ENCODE measurements at regions not wholly inside any gene's neighbourhood (a gene's known extent, or its start where the extent isn't known, plus 50 kb on each side); places are given as distances from the start of the nearest gene placed in this dataset.
"Not testable (repeated sequence)": the region's sequence is repeated elsewhere in the genome, so short reads cannot be mapped to it uniquely, and the experiment has no call there.

- Histone ChIP-seq H3K9me3 (no peaks in the 10 kb centered on the region), H3K27me3 (replicated peaks in 1 of 2; ENCODE audit: control insufficient read depth in 2 of 2, extremely low read depth in 1 of 2, insufficient read depth in 2 of 2, low read length in 1 of 2) (no peaks in the 10 kb centered on the region), H3K4me3 (ENCODE audit: control insufficient read depth in 1 of 2, extremely low read depth in 1 of 2, low read length in 1 of 2) (no peak overlapping the region), H3K36me3 (ENCODE audit: control insufficient read depth in 2 of 2, extremely low read depth in 1 of 2, insufficient read depth in 1 of 2, low read length in 1 of 2) (no peaks in the 10 kb centered on the region), H3K4me1 (ENCODE audit: control insufficient read depth in 1 of 2, extremely low read depth in 1 of 2, insufficient read depth in 2 of 2, low read length in 2 of 2) (no peaks in the 10 kb centered on the region), H3K27ac (ENCODE audit: low read length) (no peak overlapping the region)
- Mint-ChIP-seq H3K36me3 (no peaks in the 10 kb centered on the region), H3K4me3 (no peak overlapping the region), H3K9me3 (peaks cover 15 to 25% (median 15%) of the 10 kb centered on the region in 3 donors), H3K27ac (no peak overlapping the region), H3K27me3 (no peaks in the 10 kb centered on the region), H3K4me1 (no peaks in the 10 kb centered on the region)
- ATAC-seq (replicated peaks in 1 of 4) = no peak
- ChIA-PET CTCF (no interaction called here), POLR2A (no interaction called here)
- no peak for DNase-seq
- no CpG with 5 or more reads among the region's 1 CpG for WGBS (ENCODE audit: insufficient coverage)
Observed at GRCh38 chr10:36462194-36462593, 663.2 kb upstream of the ANKRD30A start.

DNA sequence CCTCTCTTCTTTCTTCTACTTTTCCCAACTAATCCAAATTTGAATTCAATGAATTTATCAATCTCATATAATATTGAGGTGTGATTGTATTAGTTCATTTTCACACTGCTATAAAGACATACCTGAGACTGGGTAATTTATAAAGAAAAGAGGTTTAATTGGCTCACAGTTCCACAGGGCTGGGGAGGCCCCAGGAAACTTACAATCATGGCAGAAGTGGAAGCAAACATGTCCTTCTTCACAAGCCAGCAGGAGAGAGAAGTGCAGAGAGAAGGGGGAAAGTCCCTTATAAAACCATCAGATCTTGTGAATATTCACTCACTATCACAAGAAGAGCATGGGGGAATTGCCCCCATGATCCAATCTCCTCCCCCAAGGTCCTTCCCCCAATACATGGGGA, 667.0 kb upstream of the ANKRD30A start:
- H3K27me3 ChIP-seq (replicated peaks in 1 of 2; ENCODE audit: control insufficient read depth in 2 of 2, extremely low read depth in 1 of 2, insufficient read depth in 2 of 2, low read length in 1 of 2); POLR2A ChIA-PET; H3K4me3 ChIP-seq (ENCODE audit: control insufficient read depth in 1 of 2, extremely low read depth in 1 of 2, low read length in 1 of 2); H3K4me1 Mint-ChIP-seq; H3K27ac ChIP-seq (ENCODE audit: low read length); H3K9me3 ChIP-seq; ATAC-seq (replicated peaks in 1 of 4); H3K36me3 Mint-ChIP-seq; CTCF ChIA-PET; H3K27ac Mint-ChIP-seq; DNase-seq; H3K4me1 ChIP-seq (ENCODE audit: control insufficient read depth in 1 of 2, extremely low read depth in 1 of 2, insufficient read depth in 2 of 2, low read length in 2 of 2); H3K27me3 Mint-ChIP-seq; H3K4me3 Mint-ChIP-seq; H3K36me3 ChIP-seq (ENCODE audit: control insufficient read depth in 2 of 2, extremely low read depth in 1 of 2, insufficient read depth in 1 of 2, low read length in 1 of 2): not testable (repeated sequence)
- peaks cover 11 to 19% (median 19%) of the 10 kb centered on the region in 3 donors for H3K9me3 Mint-ChIP-seq

- peaks cover 2% of the 10 kb centered on the region for H3K9me3 ChIP-seq
- no peak overlapping the region for H3K4me3 Mint-ChIP-seq
- H3K9me3 Mint-ChIP-seq = peaks cover 11 to 19% (median 19%) of the 10 kb centered on the region in 3 donors
- H3K4me1 Mint-ChIP-seq = no peaks in the 10 kb centered on the region
- no peaks in the 10 kb centered on the region for H3K36me3 ChIP-seq (ENCODE audit: control insufficient read depth in 2 of 2, extremely low read depth in 1 of 2, insufficient read depth in 1 of 2, low read length in 1 of 2)
- no peak for ATAC-seq (replicated peaks in 1 of 4)
- H3K27ac ChIP-seq (ENCODE audit: low read length) = no peak overlapping the region
- H3K36me3 Mint-ChIP-seq = no peaks in the 10 kb centered on the region
- CTCF ChIA-PET = no interaction called here
- DNase-seq = no peak
- H3K4me3 ChIP-seq (ENCODE audit: control insufficient read depth in 1 of 2, extremely low read depth in 1 of 2, low read length in 1 of 2) = no peak overlapping the region
- H3K4me1 ChIP-seq (ENCODE audit: control insufficient read depth in 1 of 2, extremely low read depth in 1 of 2, insufficient read depth in 2 of 2, low read length in 2 of 2) = no peaks in the 10 kb centered on the region
- H3K27me3 ChIP-seq (replicated peaks in 1 of 2; ENCODE audit: control insufficient read depth in 2 of 2, extremely low read depth in 1 of 2, insufficient read depth in 2 of 2, low read length in 1 of 2) = no peaks in the 10 kb centered on the region
- no peak overlapping the region for H3K27ac Mint-ChIP-seq
- WGBS (ENCODE audit: insufficient coverage) = no CpG with 5 or more reads among the region's 1 CpG
- POLR2A ChIA-PET = interaction anchor here in 1 of 2 donors (0.6 kb wide), 1 partner anchor 285 kb away, joined by 4 read pairs; no protein-coding TSS in a partner anchor
- no peaks in the 10 kb centered on the region for H3K27me3 Mint-ChIP-seq
Observed at GRCh38 chr10:36457751-36458150, 667.6 kb upstream of the ANKRD30A start.

- ChIA-PET POLR2A (interaction anchor here in 1 of 2 donors (0.5 to 0.7 kb wide), 2 partner anchors 10 to 27 kb away, joined by 4 to 5 read pairs; no protein-coding TSS in a partner anchor), CTCF (no interaction called here)
- no peaks in the 10 kb centered on the region for H3K27me3 Mint-ChIP-seq
- H3K27ac Mint-ChIP-seq = no peak overlapping the region
- H3K9me3 Mint-ChIP-seq = peaks cover 7 to 22% (median 14%) of the 10 kb centered on the region in 3 donors
- no peak for DNase-seq
- WGBS (ENCODE audit: insufficient coverage) = no CpG with 5 or more reads among the region's 3 CpGs
- Histone ChIP-seq H3K27ac (ENCODE audit: low read length) (no peak overlapping the region), H3K4me3 (ENCODE audit: control insufficient read depth in 1 of 2, extremely low read depth in 1 of 2, low read length in 1 of 2) (no peak overlapping the region), H3K36me3 (ENCODE audit: control insufficient read depth in 2 of 2, extremely low read depth in 1 of 2, insufficient read depth in 1 of 2, low read length in 1 of 2) (no peaks in the 10 kb centered on the region), H3K9me3 (peaks cover 2% of the 10 kb centered on the region), H3K27me3 (replicated peaks in 1 of 2; ENCODE audit: control insufficient read depth in 2 of 2, extremely low read depth in 1 of 2, insufficient read depth in 2 of 2, low read length in 1 of 2) (no peaks in the 10 kb centered on the region), H3K4me1 (ENCODE audit: control insufficient read depth in 1 of 2, extremely low read depth in 1 of 2, insufficient read depth in 2 of 2, low read length in 2 of 2) (no peaks in the 10 kb centered on the region)
- H3K4me1 Mint-ChIP-seq = no peaks in the 10 kb centered on the region
- H3K4me3 Mint-ChIP-seq = no peak overlapping the region
- no peaks in the 10 kb centered on the region for H3K36me3 Mint-ChIP-seq
- no peak for ATAC-seq (replicated peaks in 1 of 4)
Observed at GRCh38 chr10:36455526-36456133, 669.8 kb upstream of the ANKRD30A start.

DNA sequence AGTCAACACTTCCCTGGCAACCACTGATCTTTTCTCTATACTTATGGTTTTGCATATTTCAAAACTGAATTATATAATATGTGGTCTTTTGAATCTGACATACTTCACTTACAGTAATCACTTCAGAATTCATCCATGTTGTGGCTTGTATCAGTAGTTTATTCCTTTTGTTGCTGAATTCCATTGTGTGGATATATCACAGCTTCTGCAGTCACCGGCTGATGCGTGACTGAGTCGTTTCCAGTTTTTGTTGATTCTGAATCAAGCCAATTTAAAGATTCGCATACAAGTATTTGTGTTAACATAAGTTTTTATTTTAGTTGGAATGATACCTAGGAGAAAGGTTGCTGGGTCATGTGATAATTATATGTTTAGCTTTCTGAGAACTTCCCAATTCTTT, 672.5 kb upstream of the ANKRD30A start:
- no peaks in the 10 kb centered on the region for H3K4me1 Mint-ChIP-seq
- peaks cover 0 to 13% (median 2%) of the 10 kb centered on the region in 3 donors for H3K9me3 Mint-ChIP-seq
- no peaks in the 10 kb centered on the region for H3K36me3 Mint-ChIP-seq
- H3K4me3 Mint-ChIP-seq = no peak overlapping the region
- DNase-seq = no peak
- POLR2A ChIA-PET = interaction anchor here in 1 of 2 donors (0.7 kb wide), 1 partner anchor 18 kb away, joined by 4 read pairs; no protein-coding TSS in a partner anchor
- CTCF ChIA-PET = no interaction called here
- Histone ChIP-seq H3K27ac (ENCODE audit: low read length) (no peak overlapping the region), H3K4me1 (ENCODE audit: control insufficient read depth in 1 of 2, extremely low read depth in 1 of 2, insufficient read depth in 2 of 2, low read length in 2 of 2) (no peaks in the 10 kb centered on the region), H3K4me3 (ENCODE audit: control insufficient read depth in 1 of 2, extremely low read depth in 1 of 2, low read length in 1 of 2) (no peak overlapping the region), H3K9me3 (peaks cover 2% of the 10 kb centered on the region), H3K27me3 (replicated peaks in 1 of 2; ENCODE audit: control insufficient read depth in 2 of 2, extremely low read depth in 1 of 2, insufficient read depth in 2 of 2, low read length in 1 of 2) (no peaks in the 10 kb centered on the region), H3K36me3 (ENCODE audit: control insufficient read depth in 2 of 2, extremely low read depth in 1 of 2, insufficient read depth in 1 of 2, low read length in 1 of 2) (no peaks in the 10 kb centered on the region)
- H3K27ac Mint-ChIP-seq = no peak overlapping the region
- ATAC-seq (replicated peaks in 1 of 4) = no peak
- H3K27me3 Mint-ChIP-seq = no peaks in the 10 kb centered on the region
- WGBS (ENCODE audit: insufficient coverage) = 94% methylated on average over 2 of the region's 4 CpGs

DNA sequence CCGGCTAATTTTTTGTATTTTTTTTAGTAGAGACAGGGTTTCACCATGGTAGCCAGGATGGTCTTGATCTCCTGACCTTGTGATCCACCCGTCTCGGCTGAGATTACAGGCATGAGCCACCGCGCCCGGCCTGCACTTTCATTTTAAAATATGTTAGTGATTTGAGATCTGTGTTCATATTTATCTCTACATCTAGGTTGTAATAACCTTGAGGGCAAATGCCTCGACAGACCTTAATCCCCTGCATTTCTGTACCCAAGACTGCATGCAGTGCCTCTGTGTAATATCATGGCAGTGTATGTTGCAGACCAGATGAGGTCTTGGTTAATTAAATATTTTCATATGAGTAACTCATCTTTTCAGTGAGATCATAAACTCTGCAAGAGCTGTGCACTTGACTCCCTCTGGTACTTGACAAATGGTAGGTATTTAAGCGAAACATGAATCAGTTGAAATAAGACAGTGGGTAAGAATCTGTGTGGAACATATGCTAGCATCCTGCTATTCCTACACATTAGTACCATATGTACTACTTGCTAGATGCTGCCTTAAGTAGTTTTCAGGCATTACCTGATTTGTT, 673.9 kb upstream of the ANKRD30A start:
- Mint-ChIP-seq H3K9me3 (peaks cover 0 to 12% (median 2%) of the 10 kb centered on the region in 3 donors), H3K4me1 (no peaks in the 10 kb centered on the region), H3K4me3 (no peak overlapping the region), H3K27ac (no peak overlapping the region), H3K36me3 (no peaks in the 10 kb centered on the region), H3K27me3 (no peaks in the 10 kb centered on the region)
- ATAC-seq (replicated peaks in 1 of 4) (no peak), DNase-seq (no peak)
- no peak overlapping the region for H3K27ac ChIP-seq (ENCODE audit: low read length)
- no CpG with 5 or more reads among the region's 8 CpGs for WGBS (ENCODE audit: insufficient coverage)
- peaks cover 2% of the 10 kb centered on the region for H3K9me3 ChIP-seq
- no peaks in the 10 kb centered on the region for H3K36me3 ChIP-seq (ENCODE audit: control insufficient read depth in 2 of 2, extremely low read depth in 1 of 2, insufficient read depth in 1 of 2, low read length in 1 of 2)
- no peaks in the 10 kb centered on the region for H3K27me3 ChIP-seq (replicated peaks in 1 of 2; ENCODE audit: control insufficient read depth in 2 of 2, extremely low read depth in 1 of 2, insufficient read depth in 2 of 2, low read length in 1 of 2)
- no peak overlapping the region for H3K4me3 ChIP-seq (ENCODE audit: control insufficient read depth in 1 of 2, extremely low read depth in 1 of 2, low read length in 1 of 2)
- POLR2A ChIA-PET = interaction anchor here in 1 of 2 donors (0.6 kb wide), 1 partner anchor 17 kb away, joined by 3 read pairs; no protein-coding TSS in a partner anchor
- CTCF ChIA-PET = no interaction called here
- H3K4me1 ChIP-seq (ENCODE audit: control insufficient read depth in 1 of 2, extremely low read depth in 1 of 2, insufficient read depth in 2 of 2, low read length in 2 of 2) = no peaks in the 10 kb centered on the region
